Hepatic stellate cell (primary cell): ENCODE measurements at regions not wholly inside any gene's neighbourhood (a gene's known extent, or its start where the extent isn't known, plus 50 kb on each side); places are given as distances from the start of the nearest gene placed in this dataset.

Experiments
- DNase-seq: peaks from one replicate; pipeline ENCODE4 v3.0.0; 2011; ENCODE audit warnings: low spot score

DNA sequence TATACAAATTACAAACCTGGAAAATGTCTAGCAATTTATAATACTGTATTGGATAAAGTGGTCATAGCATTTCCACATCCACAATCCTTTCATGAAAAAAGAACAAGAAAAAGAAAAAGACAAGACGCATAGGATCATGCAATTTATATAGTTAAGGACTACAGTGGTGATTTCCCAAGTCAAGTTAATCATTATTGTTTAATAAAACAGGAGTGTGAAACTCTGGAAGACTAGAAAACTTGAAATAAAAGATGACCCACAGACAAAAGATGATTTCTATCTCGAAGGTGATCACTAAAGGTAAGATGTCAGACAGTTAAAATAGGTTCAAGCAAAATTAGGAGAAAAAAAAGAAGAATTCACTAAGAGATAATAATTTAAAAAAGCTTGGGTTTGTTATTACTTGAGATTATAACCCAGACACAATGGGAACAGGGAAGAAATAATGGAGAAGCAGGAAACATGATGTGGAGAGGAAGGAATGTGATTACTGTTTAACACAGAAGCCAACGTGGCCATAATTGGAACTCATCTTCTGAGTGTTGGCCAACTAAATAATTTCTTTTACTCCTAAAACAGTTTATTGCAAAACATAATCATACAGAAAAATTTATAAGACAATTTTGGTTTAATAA, 441.2 kb upstream of the ANO3 start:
- no peak for DNase-seq

GRCh38 chr11:25891960-25892359, 440.0 kb upstream of the ANO3 start:
- no peak for DNase-seq

DNA sequence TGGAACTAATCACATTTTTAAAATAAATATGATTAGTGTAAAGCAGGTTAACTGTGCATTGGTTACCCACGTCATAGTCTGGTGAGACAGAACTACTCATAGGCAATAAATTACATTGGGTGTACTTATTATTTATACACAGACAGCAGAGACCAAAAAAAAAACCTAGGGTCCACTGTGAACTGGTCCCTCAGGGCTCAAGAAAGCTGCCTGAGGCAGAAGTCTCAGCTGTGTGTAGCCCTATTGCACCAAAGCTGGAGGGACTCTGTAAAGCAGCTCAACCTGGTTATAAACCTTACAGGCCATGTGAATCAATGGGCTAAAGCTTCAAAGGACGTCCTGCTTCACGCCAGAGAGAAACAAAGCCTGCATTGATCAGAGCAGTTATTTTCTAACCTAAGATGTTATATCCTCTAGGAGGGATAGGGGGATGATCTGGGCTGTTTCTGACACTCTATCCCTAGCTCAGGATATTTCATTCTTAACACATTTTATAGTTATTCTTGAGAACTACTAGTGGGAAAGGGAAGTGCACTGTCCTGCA, 432.2 kb upstream of the ANO3 start:
- DNase-seq, result no peak

GRCh38 chr11:25900814-25901213, 431.1 kb upstream of the ANO3 start:
- DNase-seq, result no peak

GRCh38 chr11:25901415-25901814, 430.5 kb upstream of the ANO3 start:
- no peak for DNase-seq

DNA sequence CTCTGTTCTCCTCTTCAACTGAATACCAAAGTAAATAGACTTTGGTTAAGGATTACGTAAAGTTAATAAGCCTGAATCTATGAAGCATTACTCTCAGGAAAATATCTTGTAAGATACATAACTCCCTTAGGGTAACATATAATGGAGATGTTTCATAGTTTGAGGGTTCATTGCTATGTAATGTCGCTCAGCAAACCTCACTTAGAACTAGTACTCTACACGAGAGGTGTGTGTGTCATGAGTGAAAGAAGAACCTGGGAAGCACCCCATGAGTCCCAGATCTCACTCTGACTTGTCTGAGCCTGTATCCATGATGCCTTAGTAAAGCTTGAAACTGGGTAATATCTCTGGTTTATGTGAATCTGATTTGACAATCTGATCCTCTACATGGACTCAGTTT, 429.5 kb upstream of the ANO3 start:
- DNase-seq, result no peak

GRCh38 chr11:25908726-25909125, 423.2 kb upstream of the ANO3 start:
- no peak for DNase-seq

DNA sequence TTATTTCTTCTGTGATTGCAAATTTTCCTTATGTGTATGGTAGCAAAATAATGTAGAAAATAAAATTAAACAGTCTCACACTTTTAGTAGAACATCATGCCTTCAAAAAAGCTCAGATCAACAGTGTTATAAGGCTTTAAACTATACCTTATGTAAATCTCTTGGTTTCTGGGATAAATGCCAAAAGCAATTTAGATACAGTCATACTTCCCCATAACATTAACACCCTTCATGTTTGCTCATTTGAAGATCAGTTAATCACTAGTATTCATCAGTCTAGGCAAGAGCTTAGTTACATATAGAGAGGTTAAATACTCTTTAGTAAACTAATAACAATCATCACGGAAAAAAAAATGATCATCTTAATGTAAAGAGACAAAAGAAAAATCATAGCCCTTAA, 421.8 kb upstream of the ANO3 start:
- DNase-seq, result no peak

- DNase-seq, result no peak
Observed at GRCh38 chr11:25920356-25920755, 411.6 kb upstream of the ANO3 start.

DNA sequence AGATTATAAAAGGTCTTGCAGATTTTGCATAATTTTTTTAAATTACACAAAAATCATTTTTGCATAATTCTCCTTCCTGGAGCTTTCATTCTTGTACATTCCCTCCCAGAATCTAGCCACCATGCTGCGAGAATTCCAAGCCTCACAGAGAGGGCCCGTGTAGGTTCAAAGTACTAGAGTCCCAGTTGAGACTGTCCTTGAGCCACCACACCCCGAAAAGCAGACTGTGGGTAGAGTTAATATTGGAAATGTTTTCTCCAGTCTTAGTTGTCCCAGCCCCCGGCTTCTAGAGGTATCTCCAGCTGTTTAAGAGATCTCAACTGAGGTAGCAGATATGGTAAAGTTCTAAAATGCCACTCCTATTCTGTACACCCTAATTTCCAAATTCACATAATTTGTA, 407.3 kb upstream of the ANO3 start:
- no peak for DNase-seq

- DNase-seq, result no peak
Observed at GRCh38 chr11:25925359-25925758, 406.6 kb upstream of the ANO3 start.

GRCh38 chr11:25927411-25927953, 404.4 kb upstream of the ANO3 start:
- DNase-seq, result no peak

DNA sequence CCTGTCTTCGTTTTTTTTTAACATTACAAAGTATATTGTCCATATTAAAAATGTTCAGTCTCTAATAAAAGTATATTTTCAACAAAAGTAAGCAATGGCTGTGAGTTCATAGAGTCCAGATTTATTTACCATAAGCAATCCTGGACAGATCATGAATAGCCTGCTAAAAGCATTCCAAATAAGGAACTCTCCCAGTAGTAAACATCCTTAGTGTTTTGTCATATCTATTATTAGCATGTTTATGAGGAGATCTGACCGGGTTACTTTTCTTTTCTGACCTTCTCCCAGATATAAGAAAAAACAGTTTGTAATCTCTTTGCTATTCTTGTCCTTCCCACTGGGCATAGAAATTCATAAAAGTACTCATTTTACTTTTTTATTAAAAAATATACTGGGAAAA, 403.9 kb upstream of the ANO3 start:
- DNase-seq, result no peak

- no peak for DNase-seq
Observed at GRCh38 chr11:25938952-25939351, 393.0 kb upstream of the ANO3 start.

DNA sequence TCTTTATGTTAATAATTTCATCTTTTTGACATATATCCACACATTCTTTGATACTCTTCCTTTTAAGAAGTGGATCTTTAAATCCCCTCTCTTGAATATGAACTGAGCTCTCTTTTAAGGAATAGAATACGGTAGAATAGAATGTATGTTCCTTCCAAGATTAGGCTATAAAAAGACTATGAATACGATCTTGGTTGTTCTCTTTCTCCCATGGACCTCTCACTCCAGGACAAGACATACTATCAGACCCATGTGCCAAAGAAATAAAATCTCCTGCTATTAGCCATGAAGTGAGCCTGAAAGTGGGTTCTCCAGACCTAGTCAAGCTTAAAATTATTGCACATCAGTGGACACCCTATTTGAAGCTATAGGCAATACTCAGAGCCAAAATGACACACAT, 392.2 kb upstream of the ANO3 start:
- no peak for DNase-seq

GRCh38 chr11:25941353-25941752, 390.6 kb upstream of the ANO3 start:
- DNase-seq, result no peak

DNA sequence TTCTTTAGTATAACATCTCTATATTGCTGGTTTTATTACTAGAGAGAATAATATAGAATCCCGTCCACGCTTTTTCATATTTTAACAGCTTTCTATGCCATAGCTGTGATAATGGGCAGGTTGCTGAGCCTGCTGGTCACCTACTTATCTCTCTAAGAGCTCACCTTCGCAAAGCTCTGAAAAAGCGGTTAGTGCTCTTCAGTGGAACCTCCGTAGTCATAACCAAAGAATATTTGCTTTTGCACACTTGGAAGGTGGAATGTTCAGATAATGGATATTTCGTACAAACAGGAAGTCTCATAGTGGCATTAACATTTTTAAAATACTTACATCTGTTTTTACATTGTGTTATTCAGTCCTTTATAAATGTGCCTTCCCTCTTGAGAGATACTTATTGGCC, 388.9 kb upstream of the ANO3 start:
- DNase-seq, result no peak

- DNase-seq, result no peak
Observed at GRCh38 chr11:25943777-25944661, 387.9 kb upstream of the ANO3 start.

GRCh38 chr11:25949918-25950317, 382.0 kb upstream of the ANO3 start:
- no peak for DNase-seq

DNA sequence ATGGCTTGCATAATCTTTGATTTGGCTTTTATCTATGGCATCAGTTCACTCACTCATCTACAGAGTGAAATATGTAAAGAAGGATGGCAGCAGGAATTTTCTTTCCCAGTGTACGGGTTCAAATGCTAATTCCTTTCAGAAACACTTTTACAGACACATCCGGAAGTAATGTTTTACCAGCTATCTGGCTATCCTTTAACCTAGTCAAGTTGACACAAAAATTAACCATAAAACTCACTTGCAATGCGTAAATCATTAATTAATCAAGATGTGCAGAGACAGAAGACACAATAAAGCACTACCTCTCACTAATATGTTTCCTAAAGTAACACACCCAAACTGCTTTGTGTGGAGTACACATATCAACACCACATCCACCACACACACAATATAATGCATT, 378.9 kb upstream of the ANO3 start:
- no peak for DNase-seq

- no peak for DNase-seq
Observed at GRCh38 chr11:25958045-25958444, 373.9 kb upstream of the ANO3 start.

DNA sequence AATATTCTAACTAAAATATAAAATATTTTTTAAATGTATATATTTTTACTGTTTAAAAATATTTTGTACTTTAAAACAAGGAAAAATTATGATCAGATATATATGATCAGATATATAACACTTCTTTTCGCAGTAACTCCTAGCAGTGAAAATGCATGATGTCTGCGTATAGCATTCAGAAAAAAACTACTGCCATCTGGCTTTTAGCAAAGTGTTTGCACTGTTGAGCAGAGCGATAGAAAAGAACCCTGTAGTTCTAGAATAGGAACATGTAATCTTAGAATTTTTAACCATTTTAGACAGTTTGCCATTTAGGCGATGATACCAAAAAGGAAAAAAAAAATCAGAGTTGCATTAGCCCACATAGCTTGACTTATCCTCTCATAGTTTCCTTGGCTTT, 370.4 kb upstream of the ANO3 start:
- no peak for DNase-seq
